B cell (primary cell): ENCODE measurements at regions not wholly inside any gene's neighbourhood (a gene's known extent, or its start where the extent isn't known, plus 50 kb on each side); places are given as distances from the start of the nearest gene placed in this dataset.
"Not testable (repeated sequence)": the region's sequence is repeated elsewhere in the genome, so short reads cannot be mapped to it uniquely, and the experiment has no call there.

ENCODE experiments used
- ATAC-seq: fragments of 200-7000 bp; cut with Tn5 transposase; one replicate; pipeline ENCODE4 v1.10.0; 2021; ENCODE audit warnings: low read depth, mild to moderate bottlenecking, moderate number of reproducible peaks, moderate library complexity
- CTCF ChIA-PET: fragments of 350-600 bp; sonication (Branson Sonifier 250); formaldehyde crosslinking; loops from one replicate; lab custom pipeline; 2021; ENCODE audit warnings: antibody characterized with exemption, inconsistent platforms; lab: Charles Lee
- POLR2A ChIA-PET: fragments of 350-600 bp; sonication (Branson Sonifier 250); formaldehyde crosslinking; loops from one replicate; lab custom pipeline; 2021; ENCODE audit warnings: antibody characterized with exemption; lab: Charles Lee
- DNase-seq: peaks from one replicate; pipeline ENCODE4 v3.0.0; 2013
- H2AFZ ChIP-seq: 2 replicates; pipeline ENCODE4 v1.6.1; 2012; ENCODE audit warnings: mild to moderate bottlenecking, low read depth, low read length; ENCODE audit not compliant: insufficient read depth, poor library complexity, severe bottlenecking
- H3K27ac ChIP-seq, 2 donors: 1 replicate in 1 of 2; 2 replicates in 1 of 2; pipeline ENCODE4 v1.5.1; 2012 to 2013; ENCODE audit warnings: low read length in 2 of 2, mild to moderate bottlenecking in 2 of 2, moderate library complexity in 1 of 2
- H3K27me3 ChIP-seq, 4 experiments: fragments of 200-600 bp in 1 of 4; sonication (generic) in 1 of 4; replicated peaks in 1 of 4; 1 replicate in 2 of 4; 2 replicates in 2 of 4; pipeline versions ENCODE4 v1.6.1 to v1.7.0; 2013 to 2016; ENCODE audit warnings: low read length in 3 of 4, mild to moderate bottlenecking in 2 of 4, mixed read lengths in 1 of 4, moderate library complexity in 1 of 4; ENCODE audit not compliant: insufficient read depth in 4 of 4, control insufficient read depth in 3 of 4; ENCODE audit errors: control extremely low read depth in 1 of 4
- H3K36me3 ChIP-seq, 2 experiments: replicated peaks in 1 of 2; 1 replicate in 1 of 2; 2 replicates in 1 of 2; pipeline versions ENCODE4 v1.6.1 to v1.7.1; 2013; ENCODE audit warnings: low read length in 1 of 2; ENCODE audit not compliant: insufficient read depth in 2 of 2, control insufficient read depth in 1 of 2; ENCODE audit errors: control extremely low read depth in 1 of 2, extremely low read depth in 1 of 2
- H3K4me1 ChIP-seq, 2 donors: fragments of 200-600 bp in 1 of 2; sonication (generic) in 1 of 2; 1 replicate in 1 of 2; 2 replicates in 1 of 2; pipeline versions ENCODE4 v1.5.1 to v1.6.1; 2013 to 2017; ENCODE audit warnings: low read length in 2 of 2; ENCODE audit not compliant: control insufficient read depth in 2 of 2, insufficient read depth in 2 of 2
- H3K4me2 ChIP-seq: replicated peaks from 2 replicates; pipeline ENCODE3; 2012; ENCODE audit warnings: mild to moderate bottlenecking, low read depth, low read length; ENCODE audit not compliant: poor library complexity, severe bottlenecking
- H3K4me3 ChIP-seq, 5 experiments: fragments of 200-600 bp in 1 of 5; sonication (generic) in 1 of 5; 1 replicate in 3 of 5; 2 replicates in 2 of 5; pipeline versions ENCODE4 v1.5.1 to v1.7.0; 2011 to 2016; ENCODE audit warnings: low read length in 4 of 5, mild to moderate bottlenecking in 4 of 5, low read depth in 2 of 5, control low read depth in 1 of 5, moderate library complexity in 1 of 5; ENCODE audit not compliant: insufficient read depth in 1 of 5; ENCODE audit errors: control extremely low read depth in 1 of 5, extremely low read depth in 1 of 5
- H3K79me2 ChIP-seq: fragments of 200-600 bp; sonication (generic); one replicate; pipeline ENCODE4 v1.6.0; 2016; ENCODE audit warnings: low read length; ENCODE audit not compliant: control insufficient read depth, insufficient read depth
- H3K9ac ChIP-seq: fragments of 200-600 bp; sonication (generic); 2 replicates; pipeline ENCODE4 v1.6.1; 2017; ENCODE audit warnings: mild to moderate bottlenecking, low read length, moderate library complexity
- H3K9me3 ChIP-seq, 3 donors: one replicate each; pipeline versions ENCODE4 v1.6.1 to v1.7.1; 2013; ENCODE audit warnings: low read length in 2 of 3; ENCODE audit not compliant: control insufficient read depth in 2 of 3, insufficient read depth in 1 of 3; ENCODE audit errors: control extremely low read depth in 1 of 3
- H4K20me1 ChIP-seq: 2 replicates; pipeline ENCODE4 v1.6.0; 2012; ENCODE audit warnings: mild to moderate bottlenecking, low read length; ENCODE audit not compliant: insufficient read depth, control insufficient read depth, poor library complexity, severe bottlenecking
- H3K27ac Mint-ChIP-seq: one replicate; pipeline ENCODE4 v1.8.0; 2021; ENCODE audit warnings: mixed read lengths
- H3K27me3 Mint-ChIP-seq: one replicate; pipeline ENCODE4 v1.8.0; 2021; ENCODE audit warnings: mixed read lengths
- H3K4me1 Mint-ChIP-seq: one replicate; pipeline ENCODE4 v1.8.0; 2021; ENCODE audit warnings: mixed read lengths
- H3K4me3 Mint-ChIP-seq: one replicate; pipeline ENCODE4 v1.8.0; 2021; ENCODE audit warnings: mixed read lengths
- H3K9me3 Mint-ChIP-seq: one replicate; pipeline ENCODE4 v1.8.0; 2022; ENCODE audit warnings: mixed read lengths; ENCODE audit not compliant: insufficient read depth
- CTCF ChIP-seq: fragments of 200-600 bp; IDR thresholded peaks from one replicate; pipeline ENCODE4 v1.8.0; 2022; ENCODE audit warnings: antibody characterized with exemption, mild to moderate bottlenecking
- EZH2 ChIP-seq: IDR thresholded peaks from 2 replicates; pipeline ENCODE4 v1.6.1; 2012; ENCODE audit warnings: borderline replicate concordance, low read depth, mild to moderate bottlenecking, moderate library complexity, low read length; ENCODE audit not compliant: insufficient read depth, poor library complexity, severe bottlenecking
- whole genome bisulfite sequencing: methylation state at CpG from one replicate; pipeline ENCODE4 v1.1.5; 2013; ENCODE audit warnings: missing lambda C conversion rate; ENCODE audit not compliant: insufficient coverage; 5-methylcytosine and 5-hydroxymethylcytosine counted together
- intact Hi-C: fragments of 100-400 bp; cut with micrococcal nuclease; formaldehyde crosslinking; loops from one replicate; pipeline ENCODE4 v1.10.0; 2022

GRCh38 chr4:24208691-24209090 lies 318.8 kb upstream of the PPARGC1A start:
- Mint-ChIP-seq H3K4me3 (no peak overlapping the region), H3K9me3 (no peaks in the 10 kb centered on the region), H3K4me1 (no peaks in the 10 kb centered on the region), H3K27me3 (no peaks in the 10 kb centered on the region), H3K27ac (no peak overlapping the region)
- no peaks in the 10 kb centered on the region for H3K4me1 ChIP-seq
- no peaks in the 10 kb centered on the region for H4K20me1 ChIP-seq
- no peak overlapping the region for H3K4me2 ChIP-seq
- CTCF ChIA-PET = no interaction called here
- ATAC-seq = no peak
- H3K4me3 ChIP-seq = no peak overlapping the region
- 100% methylated on average over 2 of the region's 3 CpGs for WGBS
- H3K27ac ChIP-seq = no peak overlapping the region
- POLR2A ChIA-PET = no interaction called here
- H3K27me3 ChIP-seq = no peaks in the 10 kb centered on the region
- no peak for DNase-seq
- H2AFZ ChIP-seq = no peak overlapping the region
- intact Hi-C loops = no loop called here
- H3K9ac ChIP-seq = no peak overlapping the region
- H3K36me3 ChIP-seq = no peaks in the 10 kb centered on the region
- H3K79me2 ChIP-seq = no peaks in the 10 kb centered on the region
- H3K9me3 ChIP-seq = peaks cover 0 to 7% (median 0%) of the 10 kb centered on the region in 3 donors
- TF ChIP-seq EZH2 (no peak), CTCF (no peak)

- WGBS = 60% methylated on average over 1 of the region's 8 CpGs
Observed at GRCh38 chr4:24204708-24205107, 314.9 kb upstream of the PPARGC1A start.

More at GRCh38 chr4:24204708-24205107, 314.9 kb upstream of the PPARGC1A start:
- H3K36me3 ChIP-seq, H3K9me3 ChIP-seq, H2AFZ ChIP-seq, H3K4me1 ChIP-seq, DNase-seq, H3K27ac ChIP-seq, H3K27me3 Mint-ChIP-seq, H3K27ac Mint-ChIP-seq, H3K4me2 ChIP-seq, intact Hi-C loops, CTCF ChIA-PET, H3K9ac ChIP-seq, H3K4me1 Mint-ChIP-seq, H4K20me1 ChIP-seq, POLR2A ChIA-PET, H3K79me2 ChIP-seq, H3K4me3 Mint-ChIP-seq, H3K27me3 ChIP-seq, H3K9me3 Mint-ChIP-seq, ATAC-seq, H3K4me3 ChIP-seq: not testable (repeated sequence)
